GM12872 (cell line): ENCODE measurements at regions not wholly inside any gene's neighbourhood (a gene's known extent, or its start where the extent isn't known, plus 50 kb on each side); places are given as distances from the start of the nearest gene placed in this dataset.

Experiments used
- CTCF ChIP-seq: IDR thresholded peaks from 3 replicates; pipeline ENCODE4 v1.5.1; 2011; ENCODE audit warnings: low read depth, mild to moderate bottlenecking, low read length, moderate library complexity; ENCODE audit not compliant: insufficient read depth

DNA sequence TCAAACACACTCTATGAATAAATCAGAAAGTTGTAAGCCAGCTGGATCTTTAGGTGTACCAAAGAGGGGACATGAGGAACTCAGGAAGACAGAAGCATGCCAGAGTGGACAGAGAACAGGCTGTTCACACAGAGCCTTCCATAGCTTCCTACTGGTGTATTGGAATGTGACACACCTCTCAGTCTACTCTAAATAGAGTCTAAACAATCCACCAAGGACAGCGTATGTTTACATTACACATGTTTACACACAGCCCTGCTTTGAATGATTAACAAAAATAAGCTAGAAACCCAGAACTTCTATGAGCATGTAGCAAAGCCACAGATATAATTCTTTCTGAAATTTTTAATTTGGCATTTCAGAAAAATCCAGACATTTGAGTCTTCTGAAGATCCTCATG lies 1279.0 kb upstream of the CDH8 start:
- TF ChIP-seq CTCF, result no peak

GRCh38 chr16:63312346-63312745 lies 1276.1 kb upstream of the CDH8 start:
- no peak for TF ChIP-seq CTCF

DNA sequence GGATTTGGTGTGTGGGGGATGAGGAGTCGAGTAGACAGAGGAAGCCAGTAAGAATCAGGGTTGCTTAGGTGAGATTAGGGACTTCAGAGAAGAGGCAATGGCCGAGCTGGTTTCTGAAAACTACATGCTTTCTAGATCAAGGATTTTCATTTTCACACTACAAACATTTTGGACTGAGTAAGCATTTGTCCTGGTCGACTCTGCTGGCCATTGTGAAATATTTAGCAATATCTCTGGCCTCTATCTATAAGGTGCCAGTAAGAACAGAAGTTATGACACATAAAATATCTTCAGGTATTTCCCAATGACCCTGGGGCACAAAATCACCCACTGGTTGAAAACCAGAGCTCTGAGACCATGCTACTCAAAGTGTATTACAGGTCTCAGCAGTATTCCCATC lies 1275.1 kb upstream of the CDH8 start:
- no peak for TF ChIP-seq CTCF

GRCh38 chr16:63302811-63303210 lies 1266.6 kb upstream of the CDH8 start:
- TF ChIP-seq CTCF, result no peak

- TF ChIP-seq CTCF, result no peak
These were observed 1265.1 kb upstream of the CDH8 start for GRCh38 chr16:63301349-63301748.

DNA sequence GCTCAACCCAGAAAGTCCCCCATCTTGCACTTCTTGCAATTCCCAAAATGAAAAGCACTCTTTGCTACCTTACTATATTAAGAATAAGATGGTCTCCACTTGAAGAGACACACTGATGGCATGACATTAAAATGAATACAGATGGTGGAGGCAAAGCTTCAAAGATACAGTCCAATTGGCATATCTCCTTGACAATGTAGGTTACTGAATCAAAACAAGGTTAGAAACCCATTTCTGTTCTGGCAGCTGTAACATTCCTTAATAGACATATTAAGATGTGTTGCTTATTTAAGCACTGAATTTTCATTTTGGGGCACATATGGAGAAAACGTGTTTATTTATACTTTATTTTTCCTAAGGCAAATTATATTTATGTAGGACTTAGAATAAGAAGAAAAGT lies 1262.8 kb upstream of the CDH8 start:
- TF ChIP-seq CTCF, result no peak

DNA sequence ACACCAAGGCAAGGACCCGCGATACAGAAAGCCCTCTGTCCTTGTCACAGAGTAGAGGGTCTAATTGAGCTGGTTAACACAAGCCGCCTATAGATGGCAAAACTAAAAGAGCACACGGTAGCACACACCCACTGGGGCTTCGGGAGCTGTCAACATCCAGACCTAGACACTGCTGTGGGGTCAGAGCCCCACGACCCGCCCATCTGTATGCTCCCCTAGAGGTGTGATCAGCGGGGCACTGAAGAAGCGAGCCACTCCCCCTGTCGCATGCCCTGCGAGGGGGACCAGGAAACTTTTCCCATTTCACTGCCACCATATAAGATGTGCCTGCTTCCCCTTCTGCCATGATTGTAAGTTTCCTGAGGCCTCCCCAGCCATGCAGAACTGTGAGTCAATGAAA lies 1255.8 kb upstream of the CDH8 start:
- no peak for TF ChIP-seq CTCF
